GM23338 (cell line): ENCODE measurements at regions not wholly inside any gene's neighbourhood (a gene's known extent, or its start where the extent isn't known, plus 50 kb on each side); places are given as distances from the start of the nearest gene placed in this dataset.

Experiments
- ATAC-seq: fragments of 200-7000 bp; cut with Tn5 transposase; 3 replicates; pipeline ENCODE4 v1.9.1; 2020
- DNase-seq: peaks from one replicate; pipeline ENCODE4 v3.0.0-alpha.2; 2015; ENCODE audit warnings: low spot score
- H2AFZ ChIP-seq: fragments of 200-600 bp; sonication (generic); 2 replicates; pipeline ENCODE4 v1.8.0; 2016; ENCODE audit warnings: antibody characterized with exemption, mild to moderate bottlenecking, moderate library complexity
- H3F3A ChIP-seq: fragments of 200-600 bp; sonication (generic); replicated peaks from 2 replicates; pipeline ENCODE4 v1.8.0; 2017; ENCODE audit warnings: antibody characterized with exemption, mixed run types, low read depth
- H3K27ac ChIP-seq: fragments of 200-600 bp; sonication (generic); 2 replicates; pipeline ENCODE4 v1.6.1; 2016; ENCODE audit warnings: low read depth
- H3K27me3 ChIP-seq: fragments of 200-600 bp; sonication (generic); 2 replicates; pipeline ENCODE4 v1.8.0; 2016; ENCODE audit warnings: mild to moderate bottlenecking, mixed run types, moderate library complexity; ENCODE audit not compliant: insufficient read depth
- H3K36me3 ChIP-seq: fragments of 200-600 bp; sonication (generic); 2 replicates; pipeline ENCODE4 v1.8.0; 2016; ENCODE audit warnings: mild to moderate bottlenecking; ENCODE audit not compliant: insufficient read depth
- H3K4me1 ChIP-seq: fragments of 200-600 bp; sonication (generic); 2 replicates; pipeline ENCODE4 v1.8.0; 2016; ENCODE audit warnings: mild to moderate bottlenecking, moderate library complexity; ENCODE audit not compliant: insufficient read depth
- H3K4me2 ChIP-seq: fragments of 200-600 bp; sonication (generic); 2 replicates; pipeline ENCODE4 v1.7.1; 2017; ENCODE audit warnings: mixed run types
- H3K4me3 ChIP-seq: fragments of 200-600 bp; sonication (generic); 2 replicates; pipeline ENCODE4 v1.6.1; 2016; ENCODE audit warnings: mixed run types
- H3K79me2 ChIP-seq: fragments of 200-600 bp; sonication (generic); replicated peaks from 2 replicates; pipeline ENCODE4 v1.8.0; 2017; ENCODE audit warnings: mild to moderate bottlenecking; ENCODE audit not compliant: insufficient read depth
- H3K9me2 ChIP-seq: fragments of 200-600 bp; sonication (generic); 2 replicates; pipeline ENCODE4 v1.8.0; 2017; ENCODE audit not compliant: insufficient read depth
- H4K20me1 ChIP-seq: fragments of 200-600 bp; sonication (generic); replicated peaks from 2 replicates; pipeline ENCODE4 v1.8.0; 2017; ENCODE audit warnings: mild to moderate bottlenecking; ENCODE audit not compliant: insufficient read depth
- H3K27ac Mint-ChIP-seq: 2 replicates; pipeline ENCODE4 v1.8.0; 2020; ENCODE audit warnings: inconsistent platforms, mild to moderate bottlenecking, moderate library complexity, mixed read lengths
- H3K27me3 Mint-ChIP-seq: 3 replicates; pipeline ENCODE4 v1.8.0; 2022; ENCODE audit warnings: low read depth, mild to moderate bottlenecking, moderate library complexity, mixed read lengths, inconsistent platforms; ENCODE audit not compliant: insufficient read depth, poor library complexity
- H3K36me3 Mint-ChIP-seq: 3 replicates; pipeline ENCODE4 v1.8.0; 2021; ENCODE audit warnings: low read depth, mild to moderate bottlenecking, inconsistent platforms, moderate library complexity, mixed read lengths
- H3K4me1 Mint-ChIP-seq: 3 replicates; pipeline ENCODE4 v1.8.0; 2020; ENCODE audit warnings: mild to moderate bottlenecking, inconsistent platforms, mixed read lengths
- H3K4me3 Mint-ChIP-seq: 3 replicates; pipeline ENCODE4 v1.8.0; 2021; ENCODE audit warnings: moderate library complexity, mild to moderate bottlenecking, inconsistent platforms, mixed read lengths
- H3K9me3 Mint-ChIP-seq: 3 replicates; pipeline ENCODE4 v1.8.0; 2020; ENCODE audit warnings: moderate library complexity, mild to moderate bottlenecking, inconsistent platforms, mixed read lengths
- CREB1 ChIP-seq: fragments of 250-450 bp; sonication (Bioruptor Pico); IDR thresholded peaks from 2 replicates; pipeline ENCODE4 v1.5.0; 2020; ENCODE audit warnings: low read depth, mild to moderate bottlenecking, moderate library complexity
- ETS1 ChIP-seq: IDR thresholded peaks from 2 replicates; pipeline ENCODE4 v1.6.1; 2016; ENCODE audit warnings: antibody characterized with exemption
- EZH2 ChIP-seq: fragments of 200-600 bp; sonication (generic); IDR thresholded peaks from one replicate; pipeline ENCODE4 v1.8.0; 2017; ENCODE audit warnings: antibody characterized with exemption, mild to moderate bottlenecking, low read depth; ENCODE audit not compliant: unreplicated experiment
- EZH2phosphoT487 ChIP-seq: fragments of 200-600 bp; sonication (generic); IDR thresholded peaks from one replicate; pipeline ENCODE4 v1.8.1; 2018; ENCODE audit warnings: antibody characterized with exemption; ENCODE audit not compliant: unreplicated experiment
- POLR2AphosphoS5 ChIP-seq: IDR thresholded peaks from 2 replicates; pipeline ENCODE4 v1.6.1; 2016; ENCODE audit warnings: antibody characterized with exemption, low read depth
- ZNF114 ChIP-seq: fragments of 250-450 bp; sonication (Bioruptor Pico); IDR thresholded peaks from 2 replicates; pipeline ENCODE4 v1.5.0; 2020; ENCODE audit warnings: mild to moderate bottlenecking, moderate library complexity
- ZNF462 ChIP-seq: fragments of 250-450 bp; sonication (Bioruptor Pico); IDR thresholded peaks from 2 replicates; pipeline ENCODE4 v1.5.0; 2020; ENCODE audit warnings: mild to moderate bottlenecking, moderate library complexity
- TF ChIP-seq, protein P1 (sequence below), 2 experiments: fragments of 200-600 bp in 1 of 2; sonication (generic) in 1 of 2; conservative IDR thresholded peaks; 2 replicates each; pipeline versions ENCODE4 v1.5.1 to v1.6.1; 2016 to 2017; ENCODE audit warnings: antibody characterized with exemption in 2 of 2, low read depth in 2 of 2, mild to moderate bottlenecking in 2 of 2, moderate library complexity in 1 of 2
- TF ChIP-seq, protein P2 (sequence below): IDR thresholded peaks from one replicate; pipeline ENCODE4 v1.6.1; 2018; ENCODE audit warnings: antibody characterized with exemption; ENCODE audit not compliant: unreplicated experiment

DNA sequence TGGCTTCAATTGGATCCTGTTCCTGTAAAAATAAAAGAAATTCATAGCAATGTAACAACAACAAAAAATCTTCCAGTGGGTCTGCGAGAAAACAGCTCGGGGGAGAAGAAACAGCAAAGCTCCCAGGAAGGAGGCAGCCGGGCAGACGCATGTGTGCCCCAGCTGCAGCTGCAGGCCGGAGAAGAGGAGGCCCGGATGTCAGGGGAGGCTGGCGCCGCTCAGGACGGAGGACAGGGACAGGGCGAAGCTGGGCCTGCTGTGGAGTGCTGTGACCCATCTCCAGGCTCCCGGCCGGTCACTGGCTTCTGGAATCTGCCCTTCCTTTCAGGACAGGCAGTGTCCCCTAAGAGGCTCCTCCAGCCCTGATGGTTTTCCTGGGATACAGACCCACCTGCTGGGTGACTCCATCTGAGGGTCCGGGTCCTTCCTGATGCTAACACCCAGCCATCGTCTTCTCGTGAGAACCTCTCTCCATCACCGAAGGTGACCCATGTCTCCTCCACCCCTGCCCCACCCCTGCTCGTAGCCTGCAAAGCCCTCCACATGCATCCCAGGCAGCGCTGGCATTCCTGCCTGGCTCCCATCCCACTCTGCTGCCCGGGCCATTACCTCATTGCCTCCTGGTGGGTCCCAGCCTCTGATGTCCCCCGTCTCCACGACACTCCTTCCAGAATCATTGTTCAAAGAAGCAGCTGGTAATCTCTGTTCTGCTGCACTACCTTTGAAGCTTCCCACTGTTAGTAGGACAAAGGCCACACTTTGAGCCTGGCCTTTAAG, 145.4 kb upstream of the TWIST2 start:
- Histone ChIP-seq H3F3A (no peaks in the 10 kb centered on the region), H2AFZ (no peak overlapping the region), H3K27me3 (no peaks in the 10 kb centered on the region), H3K4me3 (no peak overlapping the region), H3K4me1 (no peaks in the 10 kb centered on the region), H3K36me3 (no peaks in the 10 kb centered on the region), H3K27ac (no peak overlapping the region), H3K9me2 (peaks cover 7% of the 10 kb centered on the region; the same call in 1 of the 2 replicates), H4K20me1 (no peaks in the 10 kb centered on the region), H3K79me2 (no peaks in the 10 kb centered on the region), H3K4me2 (no peak overlapping the region)
- Mint-ChIP-seq H3K27me3 (peaks cover 5% of the 10 kb centered on the region), H3K4me1 (no peaks in the 10 kb centered on the region), H3K4me3 (no peak overlapping the region), H3K27ac (no peak overlapping the region), H3K36me3 (no peaks in the 10 kb centered on the region; the same call in 2 of the 3 replicates), H3K9me3 (no peaks in the 10 kb centered on the region)
- TF ChIP-seq, protein P1, sequence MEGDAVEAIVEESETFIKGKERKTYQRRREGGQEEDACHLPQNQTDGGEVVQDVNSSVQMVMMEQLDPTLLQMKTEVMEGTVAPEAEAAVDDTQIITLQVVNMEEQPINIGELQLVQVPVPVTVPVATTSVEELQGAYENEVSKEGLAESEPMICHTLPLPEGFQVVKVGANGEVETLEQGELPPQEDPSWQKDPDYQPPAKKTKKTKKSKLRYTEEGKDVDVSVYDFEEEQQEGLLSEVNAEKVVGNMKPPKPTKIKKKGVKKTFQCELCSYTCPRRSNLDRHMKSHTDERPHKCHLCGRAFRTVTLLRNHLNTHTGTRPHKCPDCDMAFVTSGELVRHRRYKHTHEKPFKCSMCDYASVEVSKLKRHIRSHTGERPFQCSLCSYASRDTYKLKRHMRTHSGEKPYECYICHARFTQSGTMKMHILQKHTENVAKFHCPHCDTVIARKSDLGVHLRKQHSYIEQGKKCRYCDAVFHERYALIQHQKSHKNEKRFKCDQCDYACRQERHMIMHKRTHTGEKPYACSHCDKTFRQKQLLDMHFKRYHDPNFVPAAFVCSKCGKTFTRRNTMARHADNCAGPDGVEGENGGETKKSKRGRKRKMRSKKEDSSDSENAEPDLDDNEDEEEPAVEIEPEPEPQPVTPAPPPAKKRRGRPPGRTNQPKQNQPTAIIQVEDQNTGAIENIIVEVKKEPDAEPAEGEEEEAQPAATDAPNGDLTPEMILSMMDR (conservative IDR thresholded peaks at IDR 0.05; ENCODE audit: low read depth in 2 of 2): no peak
- TF ChIP-seq, protein P2, sequence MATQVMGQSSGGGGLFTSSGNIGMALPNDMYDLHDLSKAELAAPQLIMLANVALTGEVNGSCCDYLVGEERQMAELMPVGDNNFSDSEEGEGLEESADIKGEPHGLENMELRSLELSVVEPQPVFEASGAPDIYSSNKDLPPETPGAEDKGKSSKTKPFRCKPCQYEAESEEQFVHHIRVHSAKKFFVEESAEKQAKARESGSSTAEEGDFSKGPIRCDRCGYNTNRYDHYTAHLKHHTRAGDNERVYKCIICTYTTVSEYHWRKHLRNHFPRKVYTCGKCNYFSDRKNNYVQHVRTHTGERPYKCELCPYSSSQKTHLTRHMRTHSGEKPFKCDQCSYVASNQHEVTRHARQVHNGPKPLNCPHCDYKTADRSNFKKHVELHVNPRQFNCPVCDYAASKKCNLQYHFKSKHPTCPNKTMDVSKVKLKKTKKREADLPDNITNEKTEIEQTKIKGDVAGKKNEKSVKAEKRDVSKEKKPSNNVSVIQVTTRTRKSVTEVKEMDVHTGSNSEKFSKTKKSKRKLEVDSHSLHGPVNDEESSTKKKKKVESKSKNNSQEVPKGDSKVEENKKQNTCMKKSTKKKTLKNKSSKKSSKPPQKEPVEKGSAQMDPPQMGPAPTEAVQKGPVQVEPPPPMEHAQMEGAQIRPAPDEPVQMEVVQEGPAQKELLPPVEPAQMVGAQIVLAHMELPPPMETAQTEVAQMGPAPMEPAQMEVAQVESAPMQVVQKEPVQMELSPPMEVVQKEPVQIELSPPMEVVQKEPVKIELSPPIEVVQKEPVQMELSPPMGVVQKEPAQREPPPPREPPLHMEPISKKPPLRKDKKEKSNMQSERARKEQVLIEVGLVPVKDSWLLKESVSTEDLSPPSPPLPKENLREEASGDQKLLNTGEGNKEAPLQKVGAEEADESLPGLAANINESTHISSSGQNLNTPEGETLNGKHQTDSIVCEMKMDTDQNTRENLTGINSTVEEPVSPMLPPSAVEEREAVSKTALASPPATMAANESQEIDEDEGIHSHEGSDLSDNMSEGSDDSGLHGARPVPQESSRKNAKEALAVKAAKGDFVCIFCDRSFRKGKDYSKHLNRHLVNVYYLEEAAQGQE: no peak
- TF ChIP-seq ZNF462 (no peak), EZH2phosphoT487 (no peak), EZH2 (no peak), POLR2AphosphoS5 (no peak), CREB1 (no peak), ZNF114 (CRISPR knock-in tag) (no peak), ETS1 (no peak)
- ATAC-seq: no peak
- no peak for DNase-seq
